HCT116 (cell line): ENCODE measurements at regions not wholly inside any gene's neighbourhood (a gene's known extent, or its start where the extent isn't known, plus 50 kb on each side); places are given as distances from the start of the nearest gene placed in this dataset.

Source experiments
- ATAC-seq: fragments of 200-7000 bp; cut with Tn5 transposase; 2 replicates; pipeline ENCODE4 v1.9.1; 2020; ENCODE audit warnings: mild to moderate bottlenecking, moderate library complexity
- BruUV-seq: library from RNA; stranded (reverse); fragments of 400-500 nt; replicated peaks from 2 replicates; lab custom pipeline; 2021; lab: Mats Ljungman, UMichigan
- CTCF ChIA-PET: fragments of 300-600 bp; sonication (Branson Sonifier 250); formaldehyde crosslinking; loops from one replicate; lab custom pipeline; 2021; ENCODE audit warnings: antibody characterized with exemption; lab: Charles Lee
- POLR2A ChIA-PET: fragments of 300-600, 350-600 bp; sonication (Branson Sonifier 250); formaldehyde crosslinking; loops from one replicate; lab custom pipeline; 2021; ENCODE audit warnings: antibody characterized with exemption; lab: Charles Lee
- RAD21 ChIA-PET, 2 experiments: fragments of 300-600 bp; sonication (Branson Sonifier 250); formaldehyde crosslinking; loops; one replicate each; lab custom pipeline; 2023; ENCODE audit warnings: low total read pairs in 2 of 2; ENCODE audit not compliant: uncharacterized antibody in 2 of 2, unreplicated experiment in 2 of 2, low non-redundant PET in 1 of 2; lab: Charles Lee
- DNase-seq: peaks from one replicate; pipeline ENCODE4 v3.0.0-alpha.2; 2010; ENCODE audit warnings: low read depth, low spot score
- H2AFZ ChIP-seq: fragments of 200-600 bp; shearing (Covaris generic), sonication (generic); 2 replicates; pipeline ENCODE4 v1.6.1; 2017; ENCODE audit warnings: low read depth, mixed run types, mixed read lengths, antibody characterized with exemption, low read length; ENCODE audit not compliant: poor library complexity, severe bottlenecking
- H3K27ac ChIP-seq: 2 replicates; pipeline ENCODE4 v1.5.1; 2012; ENCODE audit warnings: low read depth, low read length
- H3K27me3 ChIP-seq: fragments of 200-600 bp; sonication (generic); 2 replicates; pipeline ENCODE4 v1.6.1; 2016; ENCODE audit warnings: mixed run types, low read length, mixed read lengths; ENCODE audit not compliant: insufficient read depth
- H3K36me3 ChIP-seq, 2 experiments: fragments of 200-500 bp in 1 of 2; fragments of 200-600 bp in 1 of 2; sonication (Bioruptor generic) in 1 of 2; sonication (generic) in 1 of 2; 2 replicates each; pipeline versions ENCODE4 v1.5.1 to v1.6.1; 2014 to 2016; ENCODE audit warnings: low read length in 2 of 2, inconsistent platforms in 1 of 2, mixed read lengths in 1 of 2, mixed run types in 1 of 2; ENCODE audit not compliant: insufficient read depth in 2 of 2, control insufficient read depth in 1 of 2
- H3K4me1 ChIP-seq, 2 experiments: fragments of 200-600 bp in 1 of 2; sonication (generic) in 1 of 2; 2 replicates each; pipeline versions ENCODE4 v1.5.1 to v1.6.1; 2012 to 2017; ENCODE audit warnings: low read length in 2 of 2, inconsistent platforms in 1 of 2, mild to moderate bottlenecking in 1 of 2, mixed read lengths in 1 of 2, mixed run types in 1 of 2, moderate library complexity in 1 of 2; ENCODE audit not compliant: insufficient read depth in 2 of 2, control insufficient read depth in 1 of 2
- H3K4me2 ChIP-seq: fragments of 200-600 bp; sonication (generic); 2 replicates; pipeline ENCODE4 v1.6.1; 2017; ENCODE audit warnings: mixed run types, low read length, mixed read lengths
- H3K4me3 ChIP-seq, 2 experiments: fragments of 200-600 bp in 1 of 2; sonication (generic) in 1 of 2; replicated peaks in 1 of 2; 2 replicates each; pipeline ENCODE4 v1.5.1; 2011 to 2016; ENCODE audit warnings: low read length in 2 of 2, control low read depth in 1 of 2, low read depth in 1 of 2, mild to moderate bottlenecking in 1 of 2, mixed read lengths in 1 of 2, mixed run types in 1 of 2
- H3K79me2 ChIP-seq: fragments of 200-600 bp; sonication (generic); 2 replicates; pipeline ENCODE4 v1.6.1; 2017; ENCODE audit warnings: mild to moderate bottlenecking, mixed run types, low read length, moderate library complexity, mixed read lengths; ENCODE audit not compliant: insufficient read depth
- H3K9ac ChIP-seq: fragments of 200-600 bp; sonication (generic); 2 replicates; pipeline ENCODE4 v1.6.1; 2016; ENCODE audit warnings: low read length, mixed read lengths
- H3K9me2 ChIP-seq: fragments of 200-600 bp; sonication (generic), shearing (Covaris generic); 2 replicates; pipeline ENCODE4 v1.6.1; 2017; ENCODE audit warnings: mixed run types, mild to moderate bottlenecking, moderate library complexity; ENCODE audit not compliant: insufficient read depth
- H3K9me3 ChIP-seq, 2 experiments: fragments of 200-500 bp in 1 of 2; fragments of 200-600 bp in 1 of 2; sonication (Bioruptor generic) in 1 of 2; sonication (generic) in 1 of 2; 2 replicates each; pipeline ENCODE4 v1.6.1; 2014 to 2017; ENCODE audit warnings: low read length in 2 of 2, mixed read lengths in 2 of 2, inconsistent platforms in 1 of 2, low read depth in 1 of 2, mild to moderate bottlenecking in 1 of 2, mixed run types in 1 of 2, moderate library complexity in 1 of 2; ENCODE audit not compliant: control insufficient read depth in 1 of 2, insufficient read depth in 1 of 2
- H4K20me1 ChIP-seq: fragments of 200-600 bp; sonication (generic), shearing (Covaris generic); 2 replicates; pipeline ENCODE4 v1.6.1; 2017; ENCODE audit warnings: mixed run types, mild to moderate bottlenecking, moderate library complexity; ENCODE audit not compliant: insufficient read depth
- ATF3 ChIP-seq: IDR thresholded peaks from 2 replicates; pipeline ENCODE4 v1.6.1; 2012
- CTCF ChIP-seq, 3 experiments: fragments of 200-600 bp in 1 of 3; sonication (generic) in 1 of 3; IDR thresholded peaks in 2 of 3; conservative IDR thresholded peaks in 1 of 3; 2 replicates each; pipeline ENCODE4 v1.5.1; 2012 to 2017; ENCODE audit warnings: low read depth in 2 of 3, low read length in 2 of 3, antibody characterized with exemption in 1 of 3, borderline replicate concordance in 1 of 3, control low read depth in 1 of 3, mild to moderate bottlenecking in 1 of 3, mixed read lengths in 1 of 3, mixed run types in 1 of 3, moderate library complexity in 1 of 3; ENCODE audit not compliant: insufficient read depth in 1 of 3
- ELF1 ChIP-seq: IDR thresholded peaks from 2 replicates; pipeline ENCODE4 v1.6.1; 2012; ENCODE audit warnings: low read depth, borderline replicate concordance
- JUND ChIP-seq: IDR thresholded peaks from 2 replicates; pipeline ENCODE4 v1.6.1; 2012
- POLR2A ChIP-seq: IDR thresholded peaks from 2 replicates; pipeline ENCODE4 v1.7.0; 2011; ENCODE audit warnings: borderline replicate concordance; ENCODE audit not compliant: insufficient read depth, insufficient read length; ENCODE audit errors: extremely low read depth
- YY1 ChIP-seq: IDR thresholded peaks from 2 replicates; pipeline ENCODE4 v1.6.1; 2011; ENCODE audit warnings: low read length, low read depth, moderate library complexity, mild to moderate bottlenecking; ENCODE audit not compliant: insufficient replicate concordance; ENCODE audit errors: extremely low read depth
- intact Hi-C: fragments of 100-400 bp; cut with micrococcal nuclease; formaldehyde crosslinking; loops from 2 replicates; pipeline ENCODE4 v1.10.0; 2022

DNA sequence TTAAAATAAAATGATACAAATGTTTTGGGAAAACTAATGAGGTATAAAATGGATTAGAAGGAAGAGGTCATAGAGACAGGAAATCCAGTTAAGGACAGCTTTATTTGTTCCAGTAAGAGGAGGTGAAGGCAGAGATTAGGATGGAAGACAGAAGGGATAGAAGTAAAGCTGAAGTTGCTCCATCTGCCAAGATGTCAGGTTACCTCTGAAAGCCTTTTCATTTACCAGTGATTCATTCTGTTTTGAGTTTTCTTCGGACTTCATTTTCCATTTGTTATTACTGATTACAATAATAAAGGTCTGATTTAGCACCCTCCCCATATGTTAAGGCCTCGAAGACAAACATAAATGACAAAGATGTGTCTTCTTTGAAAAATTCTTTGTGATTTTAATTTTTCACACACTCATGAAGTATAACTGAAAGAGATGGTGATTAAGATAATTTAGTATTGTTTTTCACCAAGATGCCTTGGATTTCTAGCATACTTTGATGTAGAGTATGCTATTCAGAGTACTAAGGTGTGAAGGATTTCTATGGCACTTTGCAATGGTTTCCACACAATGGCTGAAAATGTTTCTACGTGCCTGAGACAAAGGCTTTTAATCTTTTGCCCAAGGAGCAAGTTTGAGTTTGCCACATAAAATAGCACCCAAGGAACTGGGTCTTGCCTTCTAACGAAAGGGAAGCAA is 75.4 kb upstream of the PLAAT1 start:
- Histone ChIP-seq H3K4me3 (no peak overlapping the region), H3K27me3 (peaks cover 13% of the 10 kb centered on the region), H3K9me2 (no peaks in the 10 kb centered on the region), H3K4me1 (no peaks in the 10 kb centered on the region), H3K4me2 (no peak overlapping the region), H3K27ac (no peak overlapping the region), H2AFZ (no peak overlapping the region), H3K9ac (no peak overlapping the region), H3K36me3 (no peaks in the 10 kb centered on the region), H3K9me3 (no peaks in the 10 kb centered on the region), H4K20me1 (no peaks in the 10 kb centered on the region), H3K79me2 (no peaks in the 10 kb centered on the region)
- ATAC-seq (no peak), DNase-seq (no peak)
- TF ChIP-seq CTCF (IDR thresholded peaks at IDR 0.05 in 2 of 3, conservative IDR thresholded peaks at IDR 0.05 in 1 of 3; ENCODE audit: borderline replicate concordance in 1 of 3, insufficient read depth in 1 of 3, low read depth in 2 of 3, low read length in 2 of 3): no peak
- TF ChIP-seq ATF3: no peak
- no TSS peak for BruUV-seq
- CTCF ChIA-PET: no interaction called here
- RAD21 ChIA-PET: no interaction called here
- POLR2A ChIA-PET: no interaction called here
- intact Hi-C loops: no loop called here

GRCh38 chr3:193168931-193169330 is 72.1 kb upstream of the PLAAT1 start:
- Histone ChIP-seq H2AFZ (no peak overlapping the region), H3K4me3 (no peak overlapping the region)
- TF ChIP-seq JUND (no peak), ELF1 (no peak), YY1 (no peak), POLR2A (no peak)
- TF ChIP-seq, all 23 proteins: peak for 0
- Histone ChIP-seq H3K9me3 (no peaks in the 10 kb centered on the region), H3K9ac (no peak overlapping the region), H3K27me3 (peaks cover 13% of the 10 kb centered on the region), H3K9me2 (no peaks in the 10 kb centered on the region), H3K27ac (no peak overlapping the region), H3K4me2 (no peak overlapping the region), H4K20me1 (no peaks in the 10 kb centered on the region), H3K79me2 (no peaks in the 10 kb centered on the region), H3K4me1 (no peaks in the 10 kb centered on the region), H3K36me3 (no peaks in the 10 kb centered on the region)
- intact Hi-C loops: no loop called here
- ChIA-PET POLR2A (no interaction called here), RAD21 (no interaction called here), CTCF (no interaction called here)
- DNase-seq (no peak), ATAC-seq (no peak)
- no TSS peak for BruUV-seq
